Jurkat, Clone E6-1 (cell line): ENCODE measurements at regions not wholly inside any gene's neighbourhood (a gene's known extent, or its start where the extent isn't known, plus 50 kb on each side); places are given as distances from the start of the nearest gene placed in this dataset.
"Not testable (repeated sequence)": the region's sequence is repeated elsewhere in the genome, so short reads cannot be mapped to it uniquely, and the experiment has no call there.

ENCODE experiments used
- DNase-seq: peaks from one replicate; pipeline ENCODE4 v3.0.0-alpha.2; 2011; ENCODE audit warnings: low read depth, low spot score
- H3K4me3 ChIP-seq: 2 replicates; pipeline ENCODE4 v1.5.1; 2011; ENCODE audit warnings: mild to moderate bottlenecking, low read length, control low read depth, moderate library complexity

- H3K4me3 ChIP-seq = no peak overlapping the region
- DNase-seq = no peak
Observed at GRCh38 chr3:150330872-150331271, 77.2 kb upstream of the TSC22D2 start.

- DNase-seq = no peak
- no peak overlapping the region for H3K4me3 ChIP-seq
Observed at GRCh38 chr3:150330174-150330573, 77.9 kb upstream of the TSC22D2 start.

- no peak overlapping the region for H3K4me3 ChIP-seq
- no peak for DNase-seq
Observed at GRCh38 chr3:150329408-150329807, 78.7 kb upstream of the TSC22D2 start.

GRCh38 chr3:150328654-150329040 is 79.5 kb upstream of the TSC22D2 start:
- H3K4me3 ChIP-seq = no peak overlapping the region
- DNase-seq = no peak

- no peak overlapping the region for H3K4me3 ChIP-seq
- DNase-seq = no peak
Observed at GRCh38 chr3:150327678-150328653, 80.1 kb upstream of the TSC22D2 start.

GRCh38 chr3:150324788-150325187 is 83.3 kb upstream of the TSC22D2 start:
- no peak overlapping the region for H3K4me3 ChIP-seq
- no peak for DNase-seq

- no peak for DNase-seq
- H3K4me3 ChIP-seq = no peak overlapping the region
Observed at GRCh38 chr3:150324245-150324644, 83.9 kb upstream of the TSC22D2 start.

- no peak overlapping the region for H3K4me3 ChIP-seq
- DNase-seq = no peak
Observed at GRCh38 chr3:150323770-150324169, 84.3 kb upstream of the TSC22D2 start.

- H3K4me3 ChIP-seq = not testable (repeated sequence)
Observed at GRCh38 chr3:150323091-150323490, 85.0 kb upstream of the TSC22D2 start.

GRCh38 chr3:150320971-150321370 is 87.1 kb upstream of the TSC22D2 start:
- H3K4me3 ChIP-seq, DNase-seq: not testable (repeated sequence)

More at GRCh38 chr3:150323091-150323490, 85.0 kb upstream of the TSC22D2 start:
- DNase-seq = not testable (repeated sequence)

- DNase-seq = no peak
- no peak overlapping the region for H3K4me3 ChIP-seq
Observed at GRCh38 chr3:150319900-150320299, 88.2 kb upstream of the TSC22D2 start.

GRCh38 chr3:150317469-150317868 is 90.6 kb upstream of the TSC22D2 start:
- no peak overlapping the region for H3K4me3 ChIP-seq
- no peak for DNase-seq

GRCh38 chr3:150315721-150316120 is 92.4 kb upstream of the TSC22D2 start:
- no peak overlapping the region for H3K4me3 ChIP-seq
- DNase-seq = no peak

GRCh38 chr3:150314248-150315004 is 93.7 kb upstream of the TSC22D2 start:
- no peak for DNase-seq
- H3K4me3 ChIP-seq = no peak overlapping the region

- H3K4me3 ChIP-seq = no peak overlapping the region
- no peak for DNase-seq
Observed at GRCh38 chr3:150312018-150312657, 96.0 kb upstream of the TSC22D2 start.

- no peak overlapping the region for H3K4me3 ChIP-seq
- no peak for DNase-seq
Observed at GRCh38 chr3:150311156-150311555, 96.9 kb upstream of the TSC22D2 start.

GRCh38 chr3:150309557-150309956 is 98.5 kb upstream of the TSC22D2 start:
- no peak for DNase-seq
- H3K4me3 ChIP-seq = no peak overlapping the region

GRCh38 chr3:150309257-150309542 is 98.9 kb upstream of the TSC22D2 start:
- H3K4me3 ChIP-seq = no peak overlapping the region
- no peak for DNase-seq

GRCh38 chr3:150308481-150309256 is 99.4 kb upstream of the TSC22D2 start:
- no peak overlapping the region for H3K4me3 ChIP-seq
- no peak for DNase-seq
